ENCODE measurements at regions not wholly inside any gene's neighbourhood (a gene's known extent, or its start where the extent isn't known, plus 50 kb on each side); places are given as distances from the start of the nearest gene placed in this dataset.
A peak's percentile ranks its signal among the peaks of the same experiment; 100 is the strongest.

DNA sequence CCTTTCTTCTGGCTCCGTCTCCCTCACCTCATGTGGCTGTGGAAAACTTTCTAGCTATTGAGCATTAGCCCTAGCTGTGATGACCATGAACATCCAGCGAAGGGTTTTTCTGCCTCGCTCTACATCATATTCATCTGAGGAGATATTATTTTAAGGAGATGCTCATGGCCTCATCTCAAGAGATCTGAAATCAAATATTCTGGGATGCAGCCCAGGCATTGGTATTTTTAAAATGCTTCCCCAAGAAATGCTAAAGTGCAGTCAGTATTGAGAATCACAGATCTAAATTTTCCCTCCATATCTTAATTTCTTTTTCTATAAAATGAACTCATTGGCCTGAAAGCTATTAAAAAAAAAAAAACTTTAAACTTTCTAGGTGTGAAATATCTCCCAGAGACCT lies 238.2 kb upstream of the CELF2 start:
- Histone ChIP-seq H3K4me3 (ENCODE audit: severe bottlenecking) (no peak overlapping the region), H3K27me3 (ENCODE audit: insufficient read depth, poor library complexity, severe bottlenecking) (no peaks in the 10 kb centered on the region), H3K4me1 (ENCODE audit: insufficient read depth, poor library complexity, severe bottlenecking) (peaks cover 10% of the 10 kb centered on the region), H3K27ac (ENCODE audit: poor library complexity, severe bottlenecking) (no peak overlapping the region), H3K36me3 (ENCODE audit: low read depth) (peaks cover 1% of the 10 kb centered on the region; the same call in 1 of the 2 replicates), H3K9me3 (ENCODE audit: severe bottlenecking) (no peaks in the 10 kb centered on the region)
- TF ChIP-seq CTCF (IDR thresholded peaks at IDR 0.05; ENCODE audit: poor library complexity, severe bottlenecking): no peak
- DNase-seq (ENCODE audit: low spot score) (no peak), ATAC-seq (ENCODE audit: low read depth) (no peak)

- H3K27me3 ChIP-seq (ENCODE audit: insufficient read depth, poor library complexity, severe bottlenecking): no peaks in the 10 kb centered on the region
- H3K4me3 ChIP-seq (ENCODE audit: severe bottlenecking): no peak overlapping the region
- H3K27ac ChIP-seq (ENCODE audit: poor library complexity, severe bottlenecking): peak overlapping the region; percentile 18
- peaks cover 11% of the 10 kb centered on the region for H3K36me3 ChIP-seq (ENCODE audit: low read depth)
- no peak for DNase-seq (ENCODE audit: low spot score)
- peaks cover 18% of the 10 kb centered on the region for H3K4me1 ChIP-seq (ENCODE audit: insufficient read depth, poor library complexity, severe bottlenecking)
- ATAC-seq (ENCODE audit: low read depth): peak; percentile 40
- TF ChIP-seq CTCF (IDR thresholded peaks at IDR 0.05; ENCODE audit: poor library complexity, severe bottlenecking): no peak
- no peaks in the 10 kb centered on the region for H3K9me3 ChIP-seq (ENCODE audit: severe bottlenecking)
Observed at GRCh38 chr10:10780746-10781145, 236.9 kb upstream of the CELF2 start.

- Histone ChIP-seq H3K4me3 (ENCODE audit: severe bottlenecking) (no peak overlapping the region), H3K27me3 (ENCODE audit: insufficient read depth, poor library complexity, severe bottlenecking) (no peaks in the 10 kb centered on the region), H3K27ac (ENCODE audit: poor library complexity, severe bottlenecking) (peak overlapping the region; percentile 11), H3K36me3 (ENCODE audit: low read depth) (peaks cover 11% of the 10 kb centered on the region), H3K4me1 (ENCODE audit: insufficient read depth, poor library complexity, severe bottlenecking) (peaks cover 37% of the 10 kb centered on the region), H3K9me3 (ENCODE audit: severe bottlenecking) (no peaks in the 10 kb centered on the region)
- no peak for DNase-seq (ENCODE audit: low spot score)
- peak; percentile 19; the same call in 1 of the 3 replicates for ATAC-seq (ENCODE audit: low read depth)
- TF ChIP-seq CTCF (IDR thresholded peaks at IDR 0.05; ENCODE audit: poor library complexity, severe bottlenecking): no peak
Observed at GRCh38 chr10:10782603-10783002, 235.1 kb upstream of the CELF2 start.

GRCh38 chr10:10785627-10786026 lies 232.0 kb upstream of the CELF2 start:
- H3K4me1 ChIP-seq (ENCODE audit: insufficient read depth, poor library complexity, severe bottlenecking): peaks cover 40% of the 10 kb centered on the region
- peak; percentile 81 for ATAC-seq (ENCODE audit: low read depth)
- no peak overlapping the region for H3K4me3 ChIP-seq (ENCODE audit: severe bottlenecking)
- H3K27me3 ChIP-seq (ENCODE audit: insufficient read depth, poor library complexity, severe bottlenecking): no peaks in the 10 kb centered on the region
- TF ChIP-seq CTCF (IDR thresholded peaks at IDR 0.05; ENCODE audit: poor library complexity, severe bottlenecking): no peak
- peak overlapping the region; percentile 95 for H3K27ac ChIP-seq (ENCODE audit: poor library complexity, severe bottlenecking)
- peaks cover 24% of the 10 kb centered on the region for H3K36me3 ChIP-seq (ENCODE audit: low read depth)
- no peak for DNase-seq (ENCODE audit: low spot score)
- no peaks in the 10 kb centered on the region for H3K9me3 ChIP-seq (ENCODE audit: severe bottlenecking)

DNA sequence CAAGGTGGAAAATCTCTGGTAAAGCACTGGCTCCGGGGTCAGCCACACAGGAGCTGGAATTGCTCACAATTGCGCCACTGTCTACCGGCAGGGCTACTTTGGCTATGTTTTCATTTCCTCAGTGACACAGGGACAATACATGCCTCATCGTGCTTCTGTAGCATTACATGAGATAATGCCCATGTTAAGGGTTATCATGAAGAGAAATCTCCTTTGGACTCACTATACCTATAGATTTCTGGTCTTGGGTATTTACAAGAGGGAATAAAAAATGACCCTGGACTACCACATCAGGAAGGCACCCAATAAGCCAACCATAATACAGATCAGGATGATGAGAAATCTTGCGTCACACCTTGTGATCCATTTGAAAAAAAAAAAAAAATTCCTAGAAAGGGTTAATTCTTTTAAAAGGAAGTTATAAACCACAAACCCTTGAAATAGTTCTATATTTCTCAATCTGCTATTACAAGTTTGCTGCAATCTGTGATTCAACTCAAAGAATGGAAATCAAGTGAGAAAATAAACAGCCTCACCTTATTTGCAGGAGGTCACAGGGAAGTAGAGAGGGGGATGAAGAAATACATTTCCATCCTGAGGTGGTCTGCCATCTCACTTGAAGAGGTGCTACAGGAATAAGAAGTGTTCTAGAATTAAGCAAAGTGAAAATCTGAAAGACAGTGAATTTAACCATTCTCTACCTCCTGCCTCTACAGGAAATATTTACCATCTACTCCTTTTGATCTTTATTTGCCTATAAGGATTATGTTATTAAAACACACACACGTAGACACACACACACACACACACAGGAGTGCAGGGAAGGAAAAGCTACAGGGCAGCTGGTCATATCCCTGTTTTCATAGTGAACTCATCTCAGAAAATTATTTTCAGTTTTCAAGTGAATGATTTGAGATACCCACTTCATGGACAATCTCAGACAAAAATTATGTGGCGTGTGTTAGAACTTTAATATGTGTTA lies 231.3 kb upstream of the CELF2 start:
- H3K9me3 ChIP-seq (ENCODE audit: severe bottlenecking): no peaks in the 10 kb centered on the region
- peak overlapping the region; percentile 95 for H3K27ac ChIP-seq (ENCODE audit: poor library complexity, severe bottlenecking)
- no peak for DNase-seq (ENCODE audit: low spot score)
- no peak overlapping the region for H3K4me3 ChIP-seq (ENCODE audit: severe bottlenecking)
- peaks cover 27% of the 10 kb centered on the region for H3K36me3 ChIP-seq (ENCODE audit: low read depth)
- TF ChIP-seq CTCF (IDR thresholded peaks at IDR 0.05; ENCODE audit: poor library complexity, severe bottlenecking): no peak
- H3K4me1 ChIP-seq (ENCODE audit: insufficient read depth, poor library complexity, severe bottlenecking): peaks cover 32% of the 10 kb centered on the region
- no peaks in the 10 kb centered on the region for H3K27me3 ChIP-seq (ENCODE audit: insufficient read depth, poor library complexity, severe bottlenecking)
- ATAC-seq (ENCODE audit: low read depth): peak; percentile 64

Measured in RWPE2 (cell line).